SU-DHL-6 (cell line): ENCODE measurements at regions not wholly inside any gene's neighbourhood (a gene's known extent, or its start where the extent isn't known, plus 50 kb on each side); places are given as distances from the start of the nearest gene placed in this dataset.

Experiments used
- H2AFZ ChIP-seq: fragments of 200-600 bp; sonication (generic); 2 replicates; pipeline ENCODE4 v1.6.1; 2014; ENCODE audit warnings: low read depth, mild to moderate bottlenecking, moderate library complexity, mixed read lengths, antibody characterized with exemption, low read length; ENCODE audit not compliant: severe bottlenecking
- H3F3A ChIP-seq: fragments of 200-600 bp; shearing (Covaris generic); 2 replicates; pipeline ENCODE4 v1.6.0; 2016; ENCODE audit warnings: antibody characterized with exemption, mild to moderate bottlenecking; ENCODE audit not compliant: insufficient read depth
- H3K27ac ChIP-seq: fragments of 200-600 bp; sonication (generic); 2 replicates; pipeline ENCODE4 v1.5.1; 2016; ENCODE audit warnings: low read depth, mild to moderate bottlenecking, low read length, moderate library complexity, mixed read lengths
- H3K27me3 ChIP-seq: fragments of 200-600 bp; sonication (generic), shearing (Covaris generic); 2 replicates; pipeline ENCODE4 v1.6.0; 2014; ENCODE audit warnings: mild to moderate bottlenecking, low read length
- H3K36me3 ChIP-seq: fragments of 200-600 bp; sonication (generic); 2 replicates; pipeline ENCODE4 v1.6.1; 2014; ENCODE audit warnings: mild to moderate bottlenecking, low read length, mixed read lengths
- H3K4me2 ChIP-seq: fragments of 300-600, 200-600 bp; shearing (Covaris generic), sonication (generic); 2 replicates; pipeline ENCODE4 v1.6.0; 2014; ENCODE audit warnings: low read length, low read depth, mild to moderate bottlenecking; ENCODE audit not compliant: poor library complexity, severe bottlenecking
- H3K4me3 ChIP-seq: fragments of 200-600 bp; sonication (generic); 2 replicates; pipeline ENCODE4 v1.5.1; 2014; ENCODE audit warnings: antibody characterized with exemption, low read length, mild to moderate bottlenecking, mixed read lengths; ENCODE audit not compliant: insufficient read depth, poor library complexity, severe bottlenecking
- H3K79me2 ChIP-seq: fragments of 200-600 bp; sonication (generic); 2 replicates; pipeline ENCODE4 v1.6.1; 2014; ENCODE audit warnings: mild to moderate bottlenecking, low read length, moderate library complexity; ENCODE audit not compliant: insufficient read depth
- H3K9ac ChIP-seq: fragments of 200-600 bp; sonication (generic); 2 replicates; pipeline ENCODE4 v1.7.0; 2014; ENCODE audit warnings: mild to moderate bottlenecking, low read length
- H3K9me2 ChIP-seq: fragments of 200-600 bp; sonication (generic); replicated peaks from 2 replicates; pipeline ENCODE4 v1.6.1; 2014; ENCODE audit warnings: low read length; ENCODE audit not compliant: insufficient read depth
- H3K9me3 ChIP-seq: fragments of 200-600 bp; sonication (generic); 2 replicates; pipeline ENCODE4 v1.6.1; 2014; ENCODE audit warnings: low read length, mixed read lengths; ENCODE audit not compliant: insufficient read depth
- H4K20me1 ChIP-seq: fragments of 200-600 bp; sonication (generic); 2 replicates; pipeline ENCODE4 v1.6.1; 2014; ENCODE audit warnings: low read depth, mild to moderate bottlenecking, antibody characterized with exemption, low read length, moderate library complexity, mixed read lengths
- EZH2phosphoT487 ChIP-seq: fragments of 200-600 bp; sonication (generic), shearing (Covaris generic); conservative IDR thresholded peaks from 2 replicates; pipeline ENCODE4 v1.6.1; 2018; ENCODE audit warnings: mild to moderate bottlenecking, antibody characterized with exemption, low read length, moderate library complexity, mixed read lengths
- TF ChIP-seq, protein P1 (sequence below): fragments of 200-600 bp; sonication (generic); IDR thresholded peaks from one replicate; pipeline ENCODE4 v1.5.1; 2017; ENCODE audit warnings: antibody characterized with exemption, mild to moderate bottlenecking, low read length, moderate library complexity; ENCODE audit not compliant: insufficient read depth, poor library complexity, severe bottlenecking

- Histone ChIP-seq H3K9me3 (no peaks in the 10 kb centered on the region), H3K36me3 (no peaks in the 10 kb centered on the region), H3K27ac (no peak overlapping the region), H3K9ac (no peak overlapping the region), H2AFZ (no peak overlapping the region), H3F3A (no peaks in the 10 kb centered on the region), H4K20me1 (no peaks in the 10 kb centered on the region), H3K4me2 (no peak overlapping the region), H3K4me3 (no peak overlapping the region), H3K27me3 (no peaks in the 10 kb centered on the region), H3K79me2 (no peaks in the 10 kb centered on the region), H3K9me2 (no peaks in the 10 kb centered on the region)
- no peak for TF ChIP-seq EZH2phosphoT487
- TF ChIP-seq, protein P1, sequence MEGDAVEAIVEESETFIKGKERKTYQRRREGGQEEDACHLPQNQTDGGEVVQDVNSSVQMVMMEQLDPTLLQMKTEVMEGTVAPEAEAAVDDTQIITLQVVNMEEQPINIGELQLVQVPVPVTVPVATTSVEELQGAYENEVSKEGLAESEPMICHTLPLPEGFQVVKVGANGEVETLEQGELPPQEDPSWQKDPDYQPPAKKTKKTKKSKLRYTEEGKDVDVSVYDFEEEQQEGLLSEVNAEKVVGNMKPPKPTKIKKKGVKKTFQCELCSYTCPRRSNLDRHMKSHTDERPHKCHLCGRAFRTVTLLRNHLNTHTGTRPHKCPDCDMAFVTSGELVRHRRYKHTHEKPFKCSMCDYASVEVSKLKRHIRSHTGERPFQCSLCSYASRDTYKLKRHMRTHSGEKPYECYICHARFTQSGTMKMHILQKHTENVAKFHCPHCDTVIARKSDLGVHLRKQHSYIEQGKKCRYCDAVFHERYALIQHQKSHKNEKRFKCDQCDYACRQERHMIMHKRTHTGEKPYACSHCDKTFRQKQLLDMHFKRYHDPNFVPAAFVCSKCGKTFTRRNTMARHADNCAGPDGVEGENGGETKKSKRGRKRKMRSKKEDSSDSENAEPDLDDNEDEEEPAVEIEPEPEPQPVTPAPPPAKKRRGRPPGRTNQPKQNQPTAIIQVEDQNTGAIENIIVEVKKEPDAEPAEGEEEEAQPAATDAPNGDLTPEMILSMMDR = no peak
These were observed 53.0 kb upstream of the TNKS2 start for GRCh38 chr10:91745090-91745831.

DNA sequence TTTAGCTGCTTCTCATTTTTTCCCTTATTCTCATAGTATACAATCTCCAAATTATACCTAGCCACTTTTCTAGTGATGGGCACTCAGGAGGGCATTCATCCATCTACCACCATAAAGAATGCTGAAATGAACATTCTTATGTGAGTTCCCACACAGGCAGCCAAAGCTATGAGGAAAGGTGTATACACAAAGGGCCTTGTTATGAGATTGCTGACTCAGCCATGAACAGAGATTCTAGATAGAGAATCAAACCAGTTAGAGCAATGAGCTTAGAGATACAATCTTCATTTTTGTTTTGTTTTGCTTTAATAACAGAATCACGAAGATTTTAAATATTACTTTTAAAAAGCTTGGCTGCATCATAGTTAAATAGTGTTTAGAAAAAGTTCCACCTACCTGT is 54.8 kb upstream of the TNKS2 start:
- Histone ChIP-seq H3K27ac (no peak overlapping the region), H4K20me1 (no peaks in the 10 kb centered on the region), H2AFZ (no peak overlapping the region), H3F3A (no peaks in the 10 kb centered on the region), H3K9me3 (no peaks in the 10 kb centered on the region), H3K4me3 (no peak overlapping the region), H3K36me3 (no peaks in the 10 kb centered on the region), H3K79me2 (no peaks in the 10 kb centered on the region), H3K9ac (no peak overlapping the region), H3K9me2 (no peaks in the 10 kb centered on the region), H3K4me2 (no peak overlapping the region), H3K27me3 (no peaks in the 10 kb centered on the region)
- TF ChIP-seq EZH2phosphoT487 = no peak
- TF ChIP-seq, protein P1 = no peak

GRCh38 chr10:91742229-91742628 is 56.0 kb upstream of the TNKS2 start:
- H3K36me3 ChIP-seq = no peaks in the 10 kb centered on the region
- H3K9me3 ChIP-seq = no peaks in the 10 kb centered on the region
- no peaks in the 10 kb centered on the region for H3K27me3 ChIP-seq
- H3K4me2 ChIP-seq = no peak overlapping the region
- no peak overlapping the region for H3K9ac ChIP-seq
- no peak overlapping the region for H2AFZ ChIP-seq
- no peak for TF ChIP-seq EZH2phosphoT487
- TF ChIP-seq, protein P1 = no peak
- H3K4me3 ChIP-seq = no peak overlapping the region
- no peaks in the 10 kb centered on the region for H3F3A ChIP-seq
- H3K9me2 ChIP-seq = no peaks in the 10 kb centered on the region
- H3K27ac ChIP-seq = no peak overlapping the region
- no peaks in the 10 kb centered on the region for H4K20me1 ChIP-seq
- H3K79me2 ChIP-seq = no peaks in the 10 kb centered on the region
